GM10248 (cell line): ENCODE measurements at regions not wholly inside any gene's neighbourhood (a gene's known extent, or its start where the extent isn't known, plus 50 kb on each side); places are given as distances from the start of the nearest gene placed in this dataset.
A peak's percentile ranks its signal among the peaks of the same experiment; 100 is the strongest.

Experiments used
- CTCF ChIA-PET: fragments of 300-600 bp; sonication (Branson Sonifier 250); formaldehyde crosslinking; extraction: SDS; loops from one replicate; lab custom pipeline; 2021; ENCODE audit warnings: antibody characterized with exemption; lab: Yijun Ruan, JAX
- POLR2A ChIA-PET: fragments of 350-650 bp; sonication (Branson Sonifier 250); formaldehyde crosslinking; extraction: SDS; loops from one replicate; lab custom pipeline; 2020; ENCODE audit warnings: antibody characterized with exemption; lab: Yijun Ruan, JAX
- DNase-seq: peaks from one replicate; pipeline ENCODE4 v3.0.0; 2012; ENCODE audit errors: extremely low spot score
- TF ChIP-seq, protein P1 (sequence below): IDR thresholded peaks from 2 replicates; pipeline ENCODE4 v1.5.1; 2012; ENCODE audit warnings: mild to moderate bottlenecking, low read depth; ENCODE audit errors: extremely low read depth, missing control alignments, control extremely low read depth

DNA sequence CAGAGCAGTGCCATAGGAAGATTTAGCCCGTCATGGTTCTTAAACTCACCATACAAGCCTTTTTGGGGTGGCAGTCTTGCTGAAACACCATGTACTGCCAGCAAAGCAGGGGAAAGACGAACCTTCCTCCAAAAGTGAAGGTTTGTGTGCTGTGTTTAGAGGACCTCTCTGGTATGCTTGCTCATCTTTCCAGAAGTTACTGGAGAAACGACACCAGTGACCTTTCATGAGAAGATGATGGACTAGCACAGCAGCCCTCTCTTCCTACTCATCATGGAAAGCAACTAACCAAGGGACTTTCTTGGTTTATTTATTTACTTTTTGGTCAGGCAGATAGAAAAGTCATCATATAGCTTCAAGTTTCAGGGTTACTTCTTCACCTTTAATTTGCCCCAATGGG lies 247.4 kb downstream of the PTEN start:
- DNase-seq, result no peak
- ChIA-PET POLR2A (no interaction called here), CTCF (interaction anchor here (0.6 to 4.0 kb wide), 7 partner anchors 11 to 293 kb away, joined by 3 to 33 read pairs (median 3); partner anchors contain the start of gene ATAD1)
- TF ChIP-seq, protein P1, sequence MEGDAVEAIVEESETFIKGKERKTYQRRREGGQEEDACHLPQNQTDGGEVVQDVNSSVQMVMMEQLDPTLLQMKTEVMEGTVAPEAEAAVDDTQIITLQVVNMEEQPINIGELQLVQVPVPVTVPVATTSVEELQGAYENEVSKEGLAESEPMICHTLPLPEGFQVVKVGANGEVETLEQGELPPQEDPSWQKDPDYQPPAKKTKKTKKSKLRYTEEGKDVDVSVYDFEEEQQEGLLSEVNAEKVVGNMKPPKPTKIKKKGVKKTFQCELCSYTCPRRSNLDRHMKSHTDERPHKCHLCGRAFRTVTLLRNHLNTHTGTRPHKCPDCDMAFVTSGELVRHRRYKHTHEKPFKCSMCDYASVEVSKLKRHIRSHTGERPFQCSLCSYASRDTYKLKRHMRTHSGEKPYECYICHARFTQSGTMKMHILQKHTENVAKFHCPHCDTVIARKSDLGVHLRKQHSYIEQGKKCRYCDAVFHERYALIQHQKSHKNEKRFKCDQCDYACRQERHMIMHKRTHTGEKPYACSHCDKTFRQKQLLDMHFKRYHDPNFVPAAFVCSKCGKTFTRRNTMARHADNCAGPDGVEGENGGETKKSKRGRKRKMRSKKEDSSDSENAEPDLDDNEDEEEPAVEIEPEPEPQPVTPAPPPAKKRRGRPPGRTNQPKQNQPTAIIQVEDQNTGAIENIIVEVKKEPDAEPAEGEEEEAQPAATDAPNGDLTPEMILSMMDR, result no peak

DNA sequence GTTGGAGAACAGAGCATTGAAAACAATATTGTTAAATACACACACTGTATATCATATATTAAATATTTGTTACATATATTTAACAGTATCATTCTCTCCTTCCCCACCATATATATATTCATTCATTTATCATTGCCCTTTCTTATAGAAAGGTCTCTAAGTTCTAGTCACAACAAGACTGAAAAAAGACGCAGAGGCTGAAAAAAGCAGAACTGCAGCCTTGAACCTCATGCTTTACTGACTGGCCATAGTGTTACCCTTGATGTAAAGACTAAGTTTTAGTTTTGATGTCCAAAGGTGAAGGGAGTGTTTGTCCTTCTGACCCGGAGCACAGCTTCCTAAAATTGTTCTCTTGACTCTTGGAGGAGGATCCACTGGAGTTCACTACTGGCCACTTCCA lies 247.9 kb downstream of the PTEN start:
- TF ChIP-seq, protein P1, result no peak

DNA sequence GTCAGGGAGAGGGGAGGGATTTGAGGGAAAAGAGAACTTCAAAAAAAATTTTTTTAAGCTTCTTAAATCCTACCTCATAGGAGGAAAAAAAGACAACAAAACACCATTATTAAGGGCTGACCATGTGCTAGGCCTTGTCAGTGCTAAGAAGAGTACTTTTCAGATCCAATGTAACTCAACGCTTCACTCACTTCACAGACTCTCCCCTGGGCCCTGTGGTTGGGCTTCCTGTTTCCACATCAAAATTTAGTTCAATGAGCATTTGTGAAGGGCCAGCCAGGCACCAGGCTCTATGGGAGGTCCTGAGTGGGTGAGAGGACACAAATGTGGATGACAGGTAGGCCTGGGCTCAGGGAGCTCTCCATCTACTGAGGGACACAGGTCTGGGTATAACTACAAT lies 249.8 kb downstream of the PTEN start:
- TF ChIP-seq, protein P1, result no peak
- ChIA-PET POLR2A (no interaction called here), CTCF (interaction anchor here (0.9 to 4.0 kb wide), 30 partner anchors 9 to 452 kb away, joined by 3 to 33 read pairs (median 4); partner anchors contain the start of genes KLLN and PTEN)

More for the DNA sequence above, 247.9 kb downstream of the PTEN start:
- CTCF ChIA-PET, result interaction anchor here (0.6 to 4.0 kb wide), 5 partner anchors 12 to 277 kb away, joined by 3 to 33 read pairs (median 3); no protein-coding TSS in a partner anchor
- POLR2A ChIA-PET, result no interaction called here
- DNase-seq, result no peak

DNA sequence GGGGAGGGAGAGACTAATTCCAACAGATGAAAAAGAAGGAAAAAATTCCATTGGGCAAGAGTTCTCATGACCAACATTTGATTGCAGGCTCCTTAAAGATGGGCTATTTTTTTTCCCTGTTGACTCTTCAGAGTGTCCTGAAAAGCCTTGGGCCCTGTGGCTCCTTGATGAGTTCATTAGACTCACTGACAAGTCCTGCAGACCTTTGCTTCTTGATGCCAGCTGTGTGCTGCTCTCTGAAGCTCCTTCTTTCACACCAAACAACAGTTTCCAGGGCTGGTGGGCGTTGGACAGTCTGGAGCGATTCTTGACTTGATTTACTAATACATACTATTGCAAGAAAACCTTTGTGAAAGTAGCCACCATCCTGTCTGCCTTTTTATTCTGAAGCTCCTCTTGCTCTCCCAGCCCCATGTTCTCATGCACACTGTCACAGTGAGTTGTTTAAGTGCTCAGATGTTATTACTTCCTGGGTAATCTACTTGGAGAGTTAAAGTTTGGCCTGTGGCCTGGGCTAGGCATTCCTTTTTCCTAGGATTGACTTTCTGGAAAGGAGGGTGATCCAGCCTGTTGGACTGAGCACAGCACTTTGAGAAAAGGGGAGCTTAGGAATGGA lies 250.3 kb downstream of the PTEN start:
- TF ChIP-seq, protein P1, result no peak
- CTCF ChIA-PET, result interaction anchor here (0.8 to 4.0 kb wide), 39 partner anchors 9 to 451 kb away, joined by 3 to 33 read pairs (median 5); partner anchors contain the start of genes KLLN and PTEN
- POLR2A ChIA-PET, result interaction anchor here (1.2 kb wide), 1 partner anchor 168 kb away, joined by 3 read pairs; no protein-coding TSS in a partner anchor
- no peak for DNase-seq

More for the DNA sequence above, 249.8 kb downstream of the PTEN start:
- no peak for DNase-seq

DNA sequence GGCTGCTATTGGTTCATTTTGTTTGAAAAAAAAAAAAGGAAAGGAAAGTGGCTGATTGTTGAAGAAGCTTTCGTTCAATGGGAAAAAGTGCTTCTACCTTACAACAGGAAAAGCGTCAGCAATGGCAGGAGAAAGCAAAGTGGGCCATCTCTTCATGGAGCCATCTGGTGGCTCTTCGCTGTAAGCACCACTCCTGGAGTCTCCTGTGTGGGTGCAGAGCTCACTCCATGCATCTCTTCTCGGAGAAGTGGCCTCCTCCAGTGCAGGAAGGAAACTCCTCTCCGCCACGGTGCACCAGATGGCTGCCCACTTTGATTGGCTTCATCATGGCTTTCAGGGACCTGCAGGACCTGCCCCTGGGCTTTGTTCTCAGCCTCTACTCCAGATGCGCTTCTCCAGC lies 250.9 kb downstream of the PTEN start:
- DNase-seq, result peak; percentile 50
- TF ChIP-seq, protein P1, result peak; percentile 78
- ChIA-PET POLR2A (interaction anchor here (0.6 to 1.2 kb wide), 2 partner anchors 47 to 167 kb away, joined by 3 read pairs; no protein-coding TSS in a partner anchor), CTCF (interaction anchor here (0.7 to 4.0 kb wide), 36 partner anchors 9 to 451 kb away, joined by 3 to 33 read pairs (median 5); partner anchors contain the start of genes KLLN and PTEN)

DNA sequence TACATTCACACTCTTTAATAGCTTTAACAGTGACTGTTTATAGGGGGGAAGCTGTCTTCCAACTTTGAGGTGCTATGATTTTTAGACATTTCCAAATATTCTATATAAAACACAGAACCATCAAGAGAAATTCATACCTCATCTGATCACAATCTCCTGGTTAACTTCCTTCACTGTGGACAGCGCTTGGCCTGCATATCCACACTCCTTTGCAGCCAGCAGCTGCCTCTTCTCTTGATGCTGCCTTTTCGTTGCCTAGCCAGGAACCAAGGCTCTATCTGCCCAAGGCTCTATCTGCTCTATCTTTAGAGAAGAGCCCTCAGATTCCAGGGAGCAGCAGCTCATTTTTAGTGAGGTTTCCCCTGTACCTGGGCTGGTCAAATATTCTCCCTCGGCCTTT lies 252.0 kb downstream of the PTEN start:
- TF ChIP-seq, protein P1, result no peak
- ChIA-PET CTCF (interaction anchor here (1.3 to 3.7 kb wide), 8 partner anchors 14 to 273 kb away, joined by 3 to 18 read pairs (median 11); no protein-coding TSS in a partner anchor), POLR2A (no interaction called here)
- DNase-seq, result no peak
